ENCODE measurements at regions not wholly inside any gene's neighbourhood (a gene's known extent, or its start where the extent isn't known, plus 50 kb on each side); places are given as distances from the start of the nearest gene placed in this dataset.

GRCh38 chr20:63102721-63103375, 96.1 kb upstream of the BHLHE23 start:
- TF ChIP-seq CTCF (IDR thresholded peaks at IDR 0.05) = no peak
- no peak for TF ChIP-seq EP300 (IDR thresholded peaks at IDR 0.05)
- TF ChIP-seq POLR2A (IDR thresholded peaks at IDR 0.05) = no peak
- H3K9me3 ChIP-seq = peaks cover 0 to 15% (median 0%) of the 10 kb centered on the region in 4 donors
- peaks cover 0 to 8% (median 0%) of the 10 kb centered on the region in 4 donors for H3K4me1 ChIP-seq
- H3K27ac ChIP-seq = peak overlapping the region in 2 of 4 donors; percentile 63 to 79
- peak overlapping the region; percentile 22 to 73 (median 58) for H3K4me3 ChIP-seq
- peaks cover 0 to 37% of the 10 kb centered on the region in 2 donors for H3K27me3 ChIP-seq
- WGBS, 2 donors = 3 to 64% methylated on average over 3 to 13 of the region's 55 CpGs
- DNase-seq (ENCODE audit: low spot score in 2 of 2) = no peak
- no peaks in the 10 kb centered on the region for H3K36me3 ChIP-seq

GRCh38 chr20:63101781-63102720, 95.3 kb upstream of the BHLHE23 start:
- peaks cover 0 to 7% (median 0%) of the 10 kb centered on the region in 4 donors for H3K9me3 ChIP-seq
- peak overlapping the region in 3 of 4 donors; percentile 33 to 79 (median 63) for H3K27ac ChIP-seq
- no peaks in the 10 kb centered on the region for H3K36me3 ChIP-seq
- peak overlapping the region; percentile 51 to 73 (median 64) for H3K4me3 ChIP-seq
- peaks cover 0 to 8% (median 0%) of the 10 kb centered on the region in 4 donors for H3K4me1 ChIP-seq
- TF ChIP-seq CTCF (IDR thresholded peaks at IDR 0.05) (no peak), EP300 (IDR thresholded peaks at IDR 0.05) (no peak), POLR2A (IDR thresholded peaks at IDR 0.05) (no peak)
- peak in 1 of 2 donors; percentile 11 for DNase-seq (ENCODE audit: low spot score in 2 of 2)
- H3K27me3 ChIP-seq = peaks cover 0 to 44% of the 10 kb centered on the region in 2 donors
- WGBS, 2 donors = 0% methylated on average over 73 to 77 of the region's 100 CpGs

- 30 to 67% methylated on average over 7 to 14 of the region's 15 CpGs for WGBS, 2 donors
- Histone ChIP-seq H3K36me3 (no peaks in the 10 kb centered on the region), H3K4me1 (peaks cover 0 to 8% (median 0%) of the 10 kb centered on the region in 4 donors), H3K4me3 (no peak overlapping the region), H3K9me3 (no peaks in the 10 kb centered on the region), H3K27me3 (peaks cover 0 to 53% of the 10 kb centered on the region in 2 donors), H3K27ac (no peak overlapping the region)
- DNase-seq (ENCODE audit: low spot score in 2 of 2) = no peak
- TF ChIP-seq CTCF (IDR thresholded peaks at IDR 0.05) (no peak), POLR2A (IDR thresholded peaks at IDR 0.05) (no peak), EP300 (IDR thresholded peaks at IDR 0.05) (no peak)
Measured at GRCh38 chr20:63100926-63101699, 94.3 kb upstream of the BHLHE23 start.

- no peak overlapping the region for H3K4me3 ChIP-seq
- DNase-seq (ENCODE audit: low spot score in 2 of 2) = no peak
- H3K9me3 ChIP-seq = no peaks in the 10 kb centered on the region
- peaks cover 0 to 56% of the 10 kb centered on the region in 2 donors for H3K27me3 ChIP-seq
- TF ChIP-seq CTCF (IDR thresholded peaks at IDR 0.05) (no peak), EP300 (IDR thresholded peaks at IDR 0.05) (no peak), POLR2A (IDR thresholded peaks at IDR 0.05) (no peak)
- H3K4me1 ChIP-seq = peaks cover 0 to 8% (median 0%) of the 10 kb centered on the region in 4 donors
- H3K27ac ChIP-seq = no peak overlapping the region
- no peaks in the 10 kb centered on the region for H3K36me3 ChIP-seq
- WGBS, 2 donors = 35 to 37% methylated on average over 13 to 14 of the region's 14 CpGs
Measured at GRCh38 chr20:63100174-63100925, 93.6 kb upstream of the BHLHE23 start.
